SK-N-SH treated with all-trans-retinoic acid at 6 μM for 48 hours (cell line): ENCODE measurements at regions not wholly inside any gene's neighbourhood (a gene's known extent, or its start where the extent isn't known, plus 50 kb on each side); places are given as distances from the start of the nearest gene placed in this dataset.

Source experiments
- ATAC-seq: fragments of 200-7000 bp; cut with Tn5 transposase; 3 replicates; pipeline ENCODE4 v1.9.1; 2020; ENCODE audit warnings: mild to moderate bottlenecking, moderate library complexity
- BACH2 ChIP-seq: fragments of 250-450 bp; sonication (Bioruptor Pico); IDR thresholded peaks from 2 replicates; pipeline ENCODE4 v1.9.0; 2021; ENCODE audit warnings: mild to moderate bottlenecking, borderline replicate concordance
- CREB5 ChIP-seq: fragments of 250-450 bp; sonication (Bioruptor Pico); IDR thresholded peaks from 2 replicates; pipeline ENCODE4 v1.5.1; 2020; ENCODE audit warnings: low read depth, mild to moderate bottlenecking, moderate library complexity
- CSDC2 ChIP-seq: fragments of 250-450 bp; sonication (Bioruptor Pico); IDR thresholded peaks from 2 replicates; pipeline ENCODE4 v1.5.0; 2020; ENCODE audit warnings: mild to moderate bottlenecking, moderate library complexity
- CSRNP3 ChIP-seq: fragments of 250-450 bp; sonication (Bioruptor Pico); IDR thresholded peaks from 2 replicates; pipeline ENCODE4 v1.5.1; 2021; ENCODE audit warnings: mild to moderate bottlenecking, moderate library complexity
- ESRRG ChIP-seq: fragments of 250-450 bp; sonication (Bioruptor Pico); IDR thresholded peaks from 2 replicates; pipeline ENCODE4 v1.6.1; 2021; ENCODE audit warnings: mild to moderate bottlenecking
- GLIS3 ChIP-seq: fragments of 250-450 bp; sonication (Bioruptor Pico); IDR thresholded peaks from 2 replicates; pipeline ENCODE4 v1.5.0; 2020; ENCODE audit warnings: mild to moderate bottlenecking, moderate library complexity
- ISL1 ChIP-seq: fragments of 250-450 bp; sonication (Bioruptor Pico); IDR thresholded peaks from 2 replicates; pipeline ENCODE4 v2.1.2; 2022; ENCODE audit warnings: mild to moderate bottlenecking, moderate library complexity
- OSR1 ChIP-seq: fragments of 250-450 bp; sonication (Bioruptor Pico); IDR thresholded peaks from 2 replicates; pipeline ENCODE4 v1.8.0; 2022; ENCODE audit warnings: moderate library complexity, mild to moderate bottlenecking, inconsistent platforms
- POU6F1 ChIP-seq: fragments of 250-450 bp; sonication (Bioruptor Pico); IDR thresholded peaks from 2 replicates; pipeline ENCODE4 v1.8.0; 2021; ENCODE audit warnings: low read depth, mild to moderate bottlenecking, moderate library complexity, borderline replicate concordance
- PPARA ChIP-seq: fragments of 250-450 bp; sonication (Bioruptor Pico); IDR thresholded peaks from 2 replicates; pipeline ENCODE4 v1.5.0; 2020; ENCODE audit warnings: mild to moderate bottlenecking, borderline replicate concordance
- RARB ChIP-seq: fragments of 250-450 bp; sonication (Bioruptor Pico); IDR thresholded peaks from 2 replicates; pipeline ENCODE4 v1.8.0; 2021; ENCODE audit warnings: mild to moderate bottlenecking, moderate library complexity
- SNAI2 ChIP-seq: fragments of 250-450 bp; sonication (Bioruptor Pico); IDR thresholded peaks from 2 replicates; pipeline ENCODE4 v1.5.0; 2020; ENCODE audit warnings: mild to moderate bottlenecking, moderate library complexity
- TCF4 ChIP-seq: fragments of 250-450 bp; sonication (Bioruptor Pico); IDR thresholded peaks from 2 replicates; pipeline ENCODE4 v1.8.0; 2021; ENCODE audit warnings: mild to moderate bottlenecking, moderate library complexity, borderline replicate concordance
- TOX ChIP-seq: fragments of 250-450 bp; sonication (Bioruptor Pico); IDR thresholded peaks from 2 replicates; pipeline ENCODE4 v1.8.0; 2021; ENCODE audit warnings: mild to moderate bottlenecking, moderate library complexity, borderline replicate concordance
- TSHZ2 ChIP-seq: fragments of 250-450 bp; sonication (Bioruptor Pico); IDR thresholded peaks from 2 replicates; pipeline ENCODE4 v1.5.0; 2020; ENCODE audit warnings: mild to moderate bottlenecking, moderate library complexity
- ZC3H10 ChIP-seq: fragments of 250-450 bp; sonication (Bioruptor Pico); IDR thresholded peaks from 2 replicates; pipeline ENCODE4 v1.5.1; 2021; ENCODE audit warnings: mild to moderate bottlenecking, moderate library complexity
- ZFP3 ChIP-seq: fragments of 250-450 bp; sonication (Bioruptor Pico); IDR thresholded peaks from 2 replicates; pipeline ENCODE4 v1.5.0; 2020; ENCODE audit warnings: mild to moderate bottlenecking, moderate library complexity
- ZFP30 ChIP-seq: fragments of 450-650 bp; formaldehyde crosslinking; IDR thresholded peaks from 2 replicates; pipeline ENCODE4 v1.5.0; 2022; ENCODE audit warnings: mild to moderate bottlenecking, moderate library complexity
- ZNF565 ChIP-seq: fragments of 450-650 bp; formaldehyde crosslinking; conservative IDR thresholded peaks from 2 replicates; pipeline ENCODE4 v1.5.0; 2020; ENCODE audit warnings: low read depth, mild to moderate bottlenecking, moderate library complexity
- ZNF70 ChIP-seq: fragments of 450-650 bp; formaldehyde crosslinking; IDR thresholded peaks from 2 replicates; pipeline ENCODE4 v1.5.0; 2020; ENCODE audit warnings: mild to moderate bottlenecking, moderate library complexity
- ZNF8 ChIP-seq: fragments of 450-650 bp; formaldehyde crosslinking; IDR thresholded peaks from 2 replicates; pipeline ENCODE4 v1.5.0; 2020; ENCODE audit warnings: mild to moderate bottlenecking, moderate library complexity

GRCh38 chr6:132898376-132898775 is 84.0 kb downstream of the RPS12 start:
- no peak for ATAC-seq
- TF ChIP-seq CSRNP3 (CRISPR knock-in tag) (no peak), TOX (CRISPR knock-in tag) (no peak), TCF4 (CRISPR knock-in tag) (no peak), POU6F1 (CRISPR knock-in tag) (no peak), ZFP30 (CRISPR knock-in tag) (no peak), SNAI2 (no peak), ISL1 (CRISPR knock-in tag) (no peak), ESRRG (CRISPR knock-in tag) (no peak), OSR1 (CRISPR knock-in tag) (no peak), ZFP3 (CRISPR knock-in tag) (no peak), PPARA (CRISPR knock-in tag) (no peak), RARB (no peak), ZNF8 (CRISPR knock-in tag) (no peak)

DNA sequence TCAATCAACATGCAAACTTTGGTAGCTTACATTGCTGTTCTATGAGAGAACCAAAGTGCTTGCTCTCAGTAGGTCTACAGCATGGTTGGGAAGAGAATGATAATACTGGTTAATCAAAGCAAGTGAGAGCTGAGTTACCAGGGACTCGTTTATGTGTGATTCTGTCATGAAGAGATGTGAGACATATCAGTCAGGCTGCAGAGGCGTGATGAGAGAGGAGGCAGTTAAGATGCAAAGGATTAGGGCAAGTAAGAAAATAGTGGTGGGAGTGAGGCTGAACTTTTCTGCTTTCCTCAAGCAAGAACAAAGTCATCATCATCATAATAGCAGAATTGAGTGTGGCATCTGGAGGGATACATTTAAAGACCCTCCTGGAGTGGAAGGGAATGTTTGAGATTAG is 86.5 kb downstream of the RPS12 start:
- no peak for TF ChIP-seq ZNF70 (CRISPR knock-in tag)
- no peak for TF ChIP-seq CSRNP3 (CRISPR knock-in tag)
- TF ChIP-seq POU6F1 (CRISPR knock-in tag) = no peak
- no peak for TF ChIP-seq ISL1 (CRISPR knock-in tag)
- TF ChIP-seq BACH2 (CRISPR knock-in tag) = no peak
- TF ChIP-seq ZNF565 (CRISPR knock-in tag) = no peak
- no peak for TF ChIP-seq CREB5
- TF ChIP-seq SNAI2 = no peak
- TF ChIP-seq GLIS3 (CRISPR knock-in tag) = no peak
- no peak for TF ChIP-seq ZFP30 (CRISPR knock-in tag)
- no peak for TF ChIP-seq ZC3H10 (CRISPR knock-in tag)
- no peak for TF ChIP-seq TCF4 (CRISPR knock-in tag)
- no peak for TF ChIP-seq CSDC2 (CRISPR knock-in tag)
- no peak for TF ChIP-seq ESRRG (CRISPR knock-in tag)
- no peak for TF ChIP-seq OSR1 (CRISPR knock-in tag)
- TF ChIP-seq ZNF8 (CRISPR knock-in tag) = no peak
- TF ChIP-seq TOX (CRISPR knock-in tag) = no peak
- no peak for ATAC-seq

- ATAC-seq = no peak
- TF ChIP-seq ISL1 (CRISPR knock-in tag) (no peak), GLIS3 (CRISPR knock-in tag) (no peak), CSDC2 (CRISPR knock-in tag) (no peak), CREB5 (no peak), OSR1 (CRISPR knock-in tag) (no peak), TCF4 (CRISPR knock-in tag) (no peak), ZNF565 (CRISPR knock-in tag) (no peak), ZFP3 (CRISPR knock-in tag) (no peak), POU6F1 (CRISPR knock-in tag) (no peak), ZC3H10 (CRISPR knock-in tag) (no peak), TSHZ2 (no peak), TOX (CRISPR knock-in tag) (no peak), BACH2 (CRISPR knock-in tag) (no peak)
These were observed 88.5 kb downstream of the RPS12 start for GRCh38 chr6:132902901-132903300.
